ENCODE measurements at regions not wholly inside any gene's neighbourhood (a gene's known extent, or its start where the extent isn't known, plus 50 kb on each side); places are given as distances from the start of the nearest gene placed in this dataset.

DNA sequence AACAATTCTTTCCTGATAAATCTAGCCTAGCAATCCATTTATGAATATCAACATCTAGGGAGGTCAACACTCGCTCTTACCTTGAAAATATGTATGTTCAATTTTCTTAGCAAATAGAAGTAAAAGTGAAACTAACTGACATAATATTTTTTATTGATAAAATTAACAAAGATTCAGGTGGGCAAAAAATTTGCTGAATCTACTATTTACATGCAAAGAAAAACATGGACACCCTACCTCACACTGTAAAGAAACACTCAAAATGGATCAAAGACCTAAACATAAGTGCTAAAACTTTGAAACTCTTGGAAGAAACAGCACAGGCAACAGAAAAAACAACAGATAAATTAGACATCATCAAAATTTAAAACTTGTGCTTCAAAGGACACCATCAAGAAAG is 151.6 kb upstream of the MYRIP start:
- H2AFZ ChIP-seq (ENCODE audit: low read depth, low read length, poor library complexity, severe bottlenecking) = no peak overlapping the region
- ChIA-PET POLR2A (no interaction called here), RAD21 (ENCODE audit: low non-redundant PET in 1 of 2, low total read pairs in 2 of 2, uncharacterized antibody in 2 of 2, unreplicated experiment in 2 of 2) (no interaction called here)

DNA sequence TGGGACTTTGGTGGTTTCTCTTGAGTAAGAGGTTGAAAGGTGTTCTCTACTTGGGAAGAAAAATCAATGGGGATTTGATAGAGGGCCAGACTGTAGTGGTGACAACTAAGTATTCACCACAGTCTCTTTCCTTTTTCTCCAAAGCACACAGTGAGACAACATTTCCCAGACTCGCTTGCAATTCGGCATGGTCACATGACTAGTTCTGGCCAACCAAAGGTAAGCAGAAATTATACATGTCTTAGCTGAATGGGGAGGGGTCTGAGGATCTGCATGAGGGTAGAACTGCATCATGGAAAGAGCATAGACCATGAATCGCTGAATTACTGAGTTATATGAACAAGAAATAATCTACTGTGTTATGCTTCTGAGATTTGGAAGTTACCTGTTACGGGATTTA is 144.5 kb upstream of the MYRIP start:
- ChIA-PET RAD21 (ENCODE audit: low non-redundant PET in 1 of 2, low total read pairs in 2 of 2, uncharacterized antibody in 2 of 2, unreplicated experiment in 2 of 2) (no interaction called here), CTCF (no interaction called here), POLR2A (no interaction called here)
- Histone ChIP-seq H3K4me1 (ENCODE audit: control insufficient read depth in 1 of 2, insufficient read depth in 2 of 2, low read length in 2 of 2) (no peaks in the 10 kb centered on the region), H3K9ac (ENCODE audit: low read length) (no peak overlapping the region), H3K27me3 (ENCODE audit: insufficient read depth, low read length) (peaks cover 12% of the 10 kb centered on the region; the same call in 1 of the 2 replicates), H3K79me2 (ENCODE audit: insufficient read depth, low read length) (no peaks in the 10 kb centered on the region), H3K4me3 (replicated peaks in 1 of 2; ENCODE audit: low read depth in 1 of 2, low read length in 2 of 2) (no peak overlapping the region), H3K9me3 (ENCODE audit: control insufficient read depth in 1 of 2, insufficient read depth in 1 of 2, low read depth in 1 of 2, low read length in 2 of 2) (no peaks in the 10 kb centered on the region), H3K9me2 (ENCODE audit: insufficient read depth) (no peaks in the 10 kb centered on the region), H4K20me1 (ENCODE audit: insufficient read depth) (no peaks in the 10 kb centered on the region), H3K36me3 (ENCODE audit: control insufficient read depth in 1 of 2, insufficient read depth in 2 of 2, low read length in 2 of 2) (no peaks in the 10 kb centered on the region), H2AFZ (ENCODE audit: low read depth, low read length, poor library complexity, severe bottlenecking) (no peak overlapping the region), H3K27ac (ENCODE audit: low read depth, low read length) (no peak overlapping the region), H3K4me2 (ENCODE audit: low read length) (no peak overlapping the region)
- ATAC-seq (no peak), DNase-seq (ENCODE audit: low read depth, low spot score) (no peak)
- no TSS peak for BruUV-seq (replicated peaks)
- intact Hi-C loops (cut with micrococcal nuclease) = no loop called here
- TF ChIP-seq, protein P1, sequence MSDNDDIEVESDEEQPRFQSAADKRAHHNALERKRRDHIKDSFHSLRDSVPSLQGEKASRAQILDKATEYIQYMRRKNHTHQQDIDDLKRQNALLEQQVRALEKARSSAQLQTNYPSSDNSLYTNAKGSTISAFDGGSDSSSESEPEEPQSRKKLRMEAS (IDR thresholded peaks at IDR 0.05) = no peak
- TF ChIP-seq SIN3A (IDR thresholded peaks at IDR 0.05; ENCODE audit: low read depth) = no peak
- TF ChIP-seq, protein P2, sequence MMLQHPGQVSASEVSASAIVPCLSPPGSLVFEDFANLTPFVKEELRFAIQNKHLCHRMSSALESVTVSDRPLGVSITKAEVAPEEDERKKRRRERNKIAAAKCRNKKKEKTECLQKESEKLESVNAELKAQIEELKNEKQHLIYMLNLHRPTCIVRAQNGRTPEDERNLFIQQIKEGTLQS (IDR thresholded peaks at IDR 0.05) = no peak
- TF ChIP-seq POLR2AphosphoS5 (IDR thresholded peaks at IDR 0.05; ENCODE audit: low read depth, low read length) = no peak
- TF ChIP-seq ZNF274 (IDR thresholded peaks at IDR 0.05; ENCODE audit: low read depth, low read length) = no peak
- TF ChIP-seq, protein P3, sequence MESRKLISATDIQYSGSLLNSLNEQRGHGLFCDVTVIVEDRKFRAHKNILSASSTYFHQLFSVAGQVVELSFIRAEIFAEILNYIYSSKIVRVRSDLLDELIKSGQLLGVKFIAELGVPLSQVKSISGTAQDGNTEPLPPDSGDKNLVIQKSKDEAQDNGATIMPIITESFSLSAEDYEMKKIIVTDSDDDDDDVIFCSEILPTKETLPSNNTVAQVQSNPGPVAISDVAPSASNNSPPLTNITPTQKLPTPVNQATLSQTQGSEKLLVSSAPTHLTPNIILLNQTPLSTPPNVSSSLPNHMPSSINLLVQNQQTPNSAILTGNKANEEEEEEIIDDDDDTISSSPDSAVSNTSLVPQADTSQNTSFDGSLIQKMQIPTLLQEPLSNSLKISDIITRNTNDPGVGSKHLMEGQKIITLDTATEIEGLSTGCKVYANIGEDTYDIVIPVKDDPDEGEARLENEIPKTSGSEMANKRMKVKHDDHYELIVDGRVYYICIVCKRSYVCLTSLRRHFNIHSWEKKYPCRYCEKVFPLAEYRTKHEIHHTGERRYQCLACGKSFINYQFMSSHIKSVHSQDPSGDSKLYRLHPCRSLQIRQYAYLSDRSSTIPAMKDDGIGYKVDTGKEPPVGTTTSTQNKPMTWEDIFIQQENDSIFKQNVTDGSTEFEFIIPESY (IDR thresholded peaks at IDR 0.05; ENCODE audit: extremely low read depth, insufficient replicate concordance, low read length) = no peak
- no peak for TF ChIP-seq EZH2 (IDR thresholded peaks at IDR 0.05)
- no peak for TF ChIP-seq CEBPB (IDR thresholded peaks at IDR 0.05; ENCODE audit: low read depth)
- no peak for TF ChIP-seq POLR2A (IDR thresholded peaks at IDR 0.05; ENCODE audit: borderline replicate concordance, extremely low read depth, insufficient read depth, insufficient read length)
- no peak for TF ChIP-seq YY1 (IDR thresholded peaks at IDR 0.05; ENCODE audit: extremely low read depth, insufficient replicate concordance, low read depth, low read length)

More for the DNA sequence above, 151.6 kb upstream of the MYRIP start:
- Histone ChIP-seq H3K4me2 (ENCODE audit: low read length) (no peak overlapping the region), H3K79me2 (ENCODE audit: insufficient read depth, low read length) (no peaks in the 10 kb centered on the region), H3K27ac (ENCODE audit: low read depth, low read length) (no peak overlapping the region), H3K9me2 (ENCODE audit: insufficient read depth) (no peaks in the 10 kb centered on the region), H3K9ac (ENCODE audit: low read length) (no peak overlapping the region), H4K20me1 (ENCODE audit: insufficient read depth) (no peaks in the 10 kb centered on the region), H3K9me3 (ENCODE audit: control insufficient read depth in 1 of 2, insufficient read depth in 1 of 2, low read depth in 1 of 2, low read length in 2 of 2) (no peaks in the 10 kb centered on the region), H3K27me3 (ENCODE audit: insufficient read depth, low read length) (no peaks in the 10 kb centered on the region), H3K4me1 (ENCODE audit: control insufficient read depth in 1 of 2, insufficient read depth in 2 of 2, low read length in 2 of 2) (no peaks in the 10 kb centered on the region), H3K36me3 (ENCODE audit: control insufficient read depth in 1 of 2, insufficient read depth in 2 of 2, low read length in 2 of 2) (no peaks in the 10 kb centered on the region), H3K4me3 (replicated peaks in 1 of 2; ENCODE audit: low read depth in 1 of 2, low read length in 2 of 2) (no peak overlapping the region)
- no TSS peak for BruUV-seq (replicated peaks)
- CTCF ChIA-PET = no interaction called here
- no peak for DNase-seq (ENCODE audit: low read depth, low spot score)
- ATAC-seq = no peak
- intact Hi-C loops (cut with micrococcal nuclease) = no loop called here
- no peak for TF ChIP-seq ELF1 (IDR thresholded peaks at IDR 0.05; ENCODE audit: borderline replicate concordance, low read depth)
- TF ChIP-seq, protein P4, sequence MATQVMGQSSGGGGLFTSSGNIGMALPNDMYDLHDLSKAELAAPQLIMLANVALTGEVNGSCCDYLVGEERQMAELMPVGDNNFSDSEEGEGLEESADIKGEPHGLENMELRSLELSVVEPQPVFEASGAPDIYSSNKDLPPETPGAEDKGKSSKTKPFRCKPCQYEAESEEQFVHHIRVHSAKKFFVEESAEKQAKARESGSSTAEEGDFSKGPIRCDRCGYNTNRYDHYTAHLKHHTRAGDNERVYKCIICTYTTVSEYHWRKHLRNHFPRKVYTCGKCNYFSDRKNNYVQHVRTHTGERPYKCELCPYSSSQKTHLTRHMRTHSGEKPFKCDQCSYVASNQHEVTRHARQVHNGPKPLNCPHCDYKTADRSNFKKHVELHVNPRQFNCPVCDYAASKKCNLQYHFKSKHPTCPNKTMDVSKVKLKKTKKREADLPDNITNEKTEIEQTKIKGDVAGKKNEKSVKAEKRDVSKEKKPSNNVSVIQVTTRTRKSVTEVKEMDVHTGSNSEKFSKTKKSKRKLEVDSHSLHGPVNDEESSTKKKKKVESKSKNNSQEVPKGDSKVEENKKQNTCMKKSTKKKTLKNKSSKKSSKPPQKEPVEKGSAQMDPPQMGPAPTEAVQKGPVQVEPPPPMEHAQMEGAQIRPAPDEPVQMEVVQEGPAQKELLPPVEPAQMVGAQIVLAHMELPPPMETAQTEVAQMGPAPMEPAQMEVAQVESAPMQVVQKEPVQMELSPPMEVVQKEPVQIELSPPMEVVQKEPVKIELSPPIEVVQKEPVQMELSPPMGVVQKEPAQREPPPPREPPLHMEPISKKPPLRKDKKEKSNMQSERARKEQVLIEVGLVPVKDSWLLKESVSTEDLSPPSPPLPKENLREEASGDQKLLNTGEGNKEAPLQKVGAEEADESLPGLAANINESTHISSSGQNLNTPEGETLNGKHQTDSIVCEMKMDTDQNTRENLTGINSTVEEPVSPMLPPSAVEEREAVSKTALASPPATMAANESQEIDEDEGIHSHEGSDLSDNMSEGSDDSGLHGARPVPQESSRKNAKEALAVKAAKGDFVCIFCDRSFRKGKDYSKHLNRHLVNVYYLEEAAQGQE (IDR thresholded peaks at IDR 0.05; ENCODE audit: low read depth) = no peak
- TF ChIP-seq POLR2A (IDR thresholded peaks at IDR 0.05; ENCODE audit: borderline replicate concordance, extremely low read depth, insufficient read depth, insufficient read length) = no peak
- TF ChIP-seq CBX3 (IDR thresholded peaks at IDR 0.05; ENCODE audit: low read depth) = no peak
- no peak for TF ChIP-seq YY1 (IDR thresholded peaks at IDR 0.05; ENCODE audit: extremely low read depth, insufficient replicate concordance, low read depth, low read length)
- no peak for TF ChIP-seq CEBPB (IDR thresholded peaks at IDR 0.05; ENCODE audit: low read depth)

All from HCT116 (cell line).